GM12878 (cell line): ENCODE measurements at regions not wholly inside any gene's neighbourhood (a gene's known extent, or its start where the extent isn't known, plus 50 kb on each side); places are given as distances from the start of the nearest gene placed in this dataset.

Experiments used
- CTCF ChIP-seq, 3 experiments: IDR thresholded peaks in 2 of 3; conservative IDR thresholded peaks in 1 of 3; 2 replicates each; pipeline ENCODE4 v1.5.1; 2011; ENCODE audit warnings: low read depth in 3 of 3, low read length in 3 of 3, mild to moderate bottlenecking in 3 of 3, control low read depth in 2 of 3, moderate library complexity in 2 of 3, inconsistent platforms in 1 of 3, mixed read lengths in 1 of 3; ENCODE audit not compliant: control insufficient read depth in 2 of 3, insufficient read depth in 1 of 3; ENCODE audit errors: extremely low read depth in 1 of 3
- E2F4 ChIP-seq: IDR thresholded peaks from 2 replicates; pipeline ENCODE4 v1.6.1; 2012; ENCODE audit warnings: low read depth, low read length, improper control_type of control experiment
- SIN3A ChIP-seq: IDR thresholded peaks from 2 replicates; pipeline ENCODE4 v1.6.1; 2012; ENCODE audit warnings: low read depth, low read length, improper control_type of control experiment
- ZNF217 ChIP-seq: fragments of 450-650 bp; IDR thresholded peaks from 2 replicates; pipeline ENCODE4 v1.6.1; 2017; ENCODE audit warnings: antibody characterized with exemption, mild to moderate bottlenecking
- ZNF687 ChIP-seq: fragments of 450-650 bp; IDR thresholded peaks from 2 replicates; pipeline ENCODE4 v1.6.1; 2017; ENCODE audit warnings: mild to moderate bottlenecking, moderate library complexity

GRCh38 chr5:101543780-101544179, 640.7 kb upstream of the ST8SIA4 start:
- TF ChIP-seq ZNF217 (no peak), ZNF687 (no peak), SIN3A (no peak), E2F4 (no peak), CTCF (IDR thresholded peaks at IDR 0.05 in 2 of 3, conservative IDR thresholded peaks at IDR 0.05 in 1 of 3; ENCODE audit: control insufficient read depth in 2 of 3, extremely low read depth in 1 of 3, insufficient read depth in 1 of 3, low read depth in 3 of 3, low read length in 3 of 3) (no peak)
